ENCODE measurements at regions not wholly inside any gene's neighbourhood (a gene's known extent, or its start where the extent isn't known, plus 50 kb on each side); places are given as distances from the start of the nearest gene placed in this dataset.
"Not testable (repeated sequence)": the region's sequence is repeated elsewhere in the genome, so short reads cannot be mapped to it uniquely, and the experiment has no call there.

GRCh38 chr6:115545672-115545986 lies 515.1 kb downstream of the FRK start:
- no peak for DNase-seq (ENCODE audit: low read depth)

- DNase-seq (ENCODE audit: low read depth): no peak
Measured at GRCh38 chr6:115544765-115545671, 515.7 kb downstream of the FRK start.

- no peak for DNase-seq (ENCODE audit: low read depth)
Measured at GRCh38 chr6:115540077-115540869, 520.4 kb downstream of the FRK start.

- DNase-seq (ENCODE audit: low read depth): no peak
Measured at GRCh38 chr6:115539531-115539930, 521.2 kb downstream of the FRK start.

GRCh38 chr6:115524821-115525220 lies 535.9 kb downstream of the FRK start:
- DNase-seq (ENCODE audit: low read depth): no peak

GRCh38 chr6:115521747-115522146 lies 538.9 kb downstream of the FRK start:
- not testable (repeated sequence) for DNase-seq (ENCODE audit: low read depth)

GRCh38 chr6:115514656-115515055 lies 546.0 kb downstream of the FRK start:
- DNase-seq (ENCODE audit: low read depth): no peak

GRCh38 chr6:115512923-115513322 lies 547.8 kb downstream of the FRK start:
- DNase-seq (ENCODE audit: low read depth): no peak

- no peak for DNase-seq (ENCODE audit: low read depth)
Measured at GRCh38 chr6:115511771-115512170, 548.9 kb downstream of the FRK start.

- DNase-seq (ENCODE audit: low read depth): not testable (repeated sequence)
Measured at GRCh38 chr6:115502432-115502831, 558.3 kb downstream of the FRK start.

GRCh38 chr6:115495184-115495583 lies 565.5 kb downstream of the FRK start:
- no peak for DNase-seq (ENCODE audit: low read depth)

GRCh38 chr6:115487331-115487730 lies 573.4 kb downstream of the FRK start:
- DNase-seq (ENCODE audit: low read depth): no peak

- no peak for DNase-seq (ENCODE audit: low read depth)
Measured at GRCh38 chr6:115485400-115485799, 575.3 kb downstream of the FRK start.

GRCh38 chr6:115480543-115480942 lies 580.1 kb downstream of the FRK start:
- not testable (repeated sequence) for DNase-seq (ENCODE audit: low read depth)

GRCh38 chr6:115474443-115475041 lies 586.1 kb downstream of the FRK start:
- DNase-seq (ENCODE audit: low read depth): no peak

- DNase-seq (ENCODE audit: low read depth): no peak
Measured at GRCh38 chr6:115468272-115469005, 592.3 kb downstream of the FRK start.

GRCh38 chr6:115467726-115468125 lies 593.0 kb downstream of the FRK start:
- DNase-seq (ENCODE audit: low read depth): no peak

- no peak for DNase-seq (ENCODE audit: low read depth)
Measured at GRCh38 chr6:115460913-115461312, 599.8 kb downstream of the FRK start.

GRCh38 chr6:115456848-115457247 lies 603.8 kb downstream of the FRK start:
- no peak for DNase-seq (ENCODE audit: low read depth)

- DNase-seq (ENCODE audit: low read depth): no peak
Measured at GRCh38 chr6:115443825-115444478, 616.7 kb downstream of the FRK start.

GRCh38 chr6:115442323-115442722 lies 618.4 kb downstream of the FRK start:
- no peak for DNase-seq (ENCODE audit: low read depth)
